ENCODE measurements at regions not wholly inside any gene's neighbourhood (a gene's known extent, or its start where the extent isn't known, plus 50 kb on each side); places are given as distances from the start of the nearest gene placed in this dataset.

- TF ChIP-seq ELK1 (IDR thresholded peaks at IDR 0.05; ENCODE audit: low read depth, low read length) (no peak), CREM (IDR thresholded peaks at IDR 0.05; ENCODE audit: low read depth) (no peak), USF1 (IDR thresholded peaks at IDR 0.05; ENCODE audit: borderline replicate concordance, extremely low read length, insufficient read depth, low read depth, low read length) (no peak), ASH2L (IDR thresholded peaks at IDR 0.05; ENCODE audit: borderline replicate concordance, low read depth) (no peak), SP1 (IDR thresholded peaks at IDR 0.05; ENCODE audit: low read depth, low read length) (no peak)
These were observed 98.6 kb upstream of the TBCA start (continued) for GRCh38 chr5:77874691-77875090.

DNA sequence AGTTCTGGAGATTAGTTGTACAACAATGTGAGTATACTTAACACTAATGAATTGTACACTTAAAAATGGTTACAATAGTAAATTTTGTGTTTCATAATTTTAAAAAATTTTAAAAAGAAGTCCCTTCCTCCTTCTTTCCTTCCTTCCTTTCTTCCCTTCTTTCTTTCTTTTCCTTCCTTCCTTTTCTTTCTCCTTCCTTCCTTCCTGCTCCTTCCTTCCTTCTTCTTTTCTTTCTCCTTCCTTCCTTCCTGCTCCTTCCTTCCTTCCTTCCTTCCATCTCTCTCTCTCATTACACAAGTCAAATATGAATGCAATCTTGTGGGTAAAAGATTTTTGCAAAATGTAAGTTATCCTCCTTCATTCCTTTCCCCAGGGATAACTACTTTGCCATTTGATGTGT lies 97.1 kb upstream of the TBCA start:
- TF ChIP-seq TCF3 (IDR thresholded peaks at IDR 0.05; ENCODE audit: borderline replicate concordance, insufficient read depth, low read depth, low read length): no peak
- TF ChIP-seq IRF5 (IDR thresholded peaks at IDR 0.05; ENCODE audit: borderline replicate concordance): no peak
- TF ChIP-seq USF1 (IDR thresholded peaks at IDR 0.05; ENCODE audit: borderline replicate concordance, extremely low read length, insufficient read depth, low read depth, low read length): no peak
- TF ChIP-seq POLR2AphosphoS2 (IDR thresholded peaks at IDR 0.05; ENCODE audit: low read depth, low read length): no peak
- no peak for TF ChIP-seq SMC3 (IDR thresholded peaks at IDR 0.05; ENCODE audit: borderline replicate concordance, low read length)
- no peak for TF ChIP-seq ESRRA (IDR thresholded peaks at IDR 0.05; ENCODE audit: low read length)
- TF ChIP-seq FOXM1 (IDR thresholded peaks at IDR 0.05; ENCODE audit: low read depth, low read length): no peak
- no peak for TF ChIP-seq RAD51 (IDR thresholded peaks at IDR 0.05)
- BruUV-seq (replicated peaks): no TSS peak
- intact Hi-C loops (cut with micrococcal nuclease; ENCODE audit: unreplicated experiment) (no loop called here), in situ Hi-C loops (cut with MboI) (no loop called here)
- no peak for ATAC-seq
- ChIA-PET POLR2A (no interaction called here), SMC1A (ENCODE audit: uncharacterized antibody, unreplicated experiment) (no interaction called here), CTCF (no interaction called here), RAD21 (ENCODE audit: unreplicated experiment) (interaction anchor here (1.9 kb wide), 1 partner anchor 33 kb away, joined by 4 read pairs; no protein-coding TSS in a partner anchor)
- H2AFZ ChIP-seq (ENCODE audit: control insufficient read depth, low read depth, low read length): no peak overlapping the region
- H3K9ac ChIP-seq (ENCODE audit: control insufficient read depth, insufficient read depth, low read length): no peak overlapping the region
- no peak for FAIRE-seq
- no peaks in the 10 kb centered on the region for H3K27me3 ChIP-seq (replicated peaks in 1 of 2; ENCODE audit: control insufficient read depth in 2 of 2, insufficient read depth in 2 of 2, low read length in 1 of 2)
- no peaks in the 10 kb centered on the region for H3K36me3 ChIP-seq (ENCODE audit: control insufficient read depth in 2 of 2, insufficient read depth in 2 of 2, low read length in 1 of 2)
- no peak for DNase-seq (ENCODE audit: low read depth, low spot score)
- no peaks in the 10 kb centered on the region for H3K9me3 ChIP-seq (replicated peaks; ENCODE audit: control insufficient read depth, insufficient read depth, low read length)
- no peak overlapping the region for H3K4me2 ChIP-seq (ENCODE audit: control insufficient read depth, insufficient read depth)
- no peak overlapping the region for H3K27ac ChIP-seq (ENCODE audit: control insufficient read depth, insufficient read depth)
- no peaks in the 10 kb centered on the region for H4K20me1 ChIP-seq (ENCODE audit: control insufficient read depth, insufficient read depth)
- no peaks in the 10 kb centered on the region for H3K79me2 ChIP-seq (ENCODE audit: control insufficient read depth, insufficient read depth, low read length)
- peaks cover 11% of the 10 kb centered on the region for H3K4me1 ChIP-seq (ENCODE audit: control insufficient read depth, insufficient read depth, low read length)
- no peak overlapping the region for H3K4me3 ChIP-seq
